CD4-positive, CD25-positive, alpha-beta regulatory T cell (primary cell): ENCODE measurements at regions not wholly inside any gene's neighbourhood (a gene's known extent, or its start where the extent isn't known, plus 50 kb on each side); places are given as distances from the start of the nearest gene placed in this dataset.

ENCODE experiments used
- ATAC-seq, 2 donors: fragments of 150-1000 bp; cut with Tn5 transposase; one replicate each; pipeline ENCODE4 v1.10.0; 2021; ENCODE audit warnings: low read depth in 2 of 2, moderate number of reproducible peaks in 2 of 2, moderate library complexity in 1 of 2
- DNase-seq, 3 donors: peaks; one replicate each; pipeline versions ENCODE4 v3.0.0 to v3.0.0-alpha.2; 2012 to 2022; ENCODE audit warnings: mixed read lengths in 1 of 3
- H3K27ac ChIP-seq: one replicate; pipeline ENCODE4 v1.7.0; 2013; ENCODE audit warnings: mild to moderate bottlenecking, low read length; ENCODE audit not compliant: insufficient read depth, poor library complexity, severe bottlenecking
- H3K27me3 ChIP-seq: one replicate; pipeline ENCODE4 v1.7.0; 2013; ENCODE audit warnings: low read length; ENCODE audit not compliant: control insufficient read depth, insufficient read depth
- H3K36me3 ChIP-seq: one replicate; pipeline ENCODE4 v1.7.0; 2013; ENCODE audit warnings: mild to moderate bottlenecking, low read length, moderate library complexity; ENCODE audit not compliant: control insufficient read depth, insufficient read depth
- H3K4me1 ChIP-seq: 2 replicates; pipeline ENCODE4 v1.7.0; 2013; ENCODE audit warnings: mild to moderate bottlenecking, low read length; ENCODE audit not compliant: insufficient read depth, control insufficient read depth, poor library complexity, severe bottlenecking
- H3K4me3 ChIP-seq: one replicate; pipeline ENCODE4 v1.7.0; 2013; ENCODE audit warnings: low read depth, mild to moderate bottlenecking, low read length, moderate library complexity
- H3K9me3 ChIP-seq, 2 experiments: 1 replicate in 1 of 2; 2 replicates in 1 of 2; pipeline ENCODE4 v1.7.0; 2013; ENCODE audit warnings: low read length in 2 of 2, mild to moderate bottlenecking in 1 of 2, moderate library complexity in 1 of 2; ENCODE audit not compliant: control insufficient read depth in 2 of 2
- H3K27ac Mint-ChIP-seq, 3 donors: one replicate each; pipeline ENCODE4 v1.8.0; 2020 to 2022; ENCODE audit warnings: mild to moderate bottlenecking in 3 of 3, mixed read lengths in 3 of 3, moderate library complexity in 2 of 3
- H3K27me3 Mint-ChIP-seq: one replicate; pipeline ENCODE4 v1.8.0; 2022; ENCODE audit warnings: mild to moderate bottlenecking, mixed read lengths
- H3K36me3 Mint-ChIP-seq: one replicate; pipeline ENCODE4 v1.8.0; 2020; ENCODE audit warnings: mixed read lengths
- H3K4me1 Mint-ChIP-seq, 4 donors: one replicate each; pipeline ENCODE4 v1.8.0; 2020 to 2022; ENCODE audit warnings: mixed read lengths in 4 of 4, mild to moderate bottlenecking in 1 of 4
- H3K4me3 Mint-ChIP-seq, 4 donors: one replicate each; pipeline ENCODE4 v1.8.0; 2020 to 2022; ENCODE audit warnings: mild to moderate bottlenecking in 4 of 4, mixed read lengths in 4 of 4, moderate library complexity in 3 of 4
- H3K9me3 Mint-ChIP-seq, 7 donors: one replicate each; pipeline ENCODE4 v1.8.0; 2020 to 2022; ENCODE audit warnings: mixed read lengths in 7 of 7, mild to moderate bottlenecking in 3 of 7, moderate library complexity in 2 of 7

GRCh38 chr2:39875914-39876267 lies 96.8 kb upstream of the THUMPD2 start:
- Mint-ChIP-seq H3K4me1 (no peaks in the 10 kb centered on the region), H3K36me3 (no peaks in the 10 kb centered on the region), H3K4me3 (no peak overlapping the region), H3K27me3 (no peaks in the 10 kb centered on the region), H3K27ac (no peak overlapping the region), H3K9me3 (peaks cover 0 to 5% (median 2%) of the 10 kb centered on the region in 7 donors)
- Histone ChIP-seq H3K4me3 (no peak overlapping the region), H3K27ac (no peak overlapping the region), H3K27me3 (no peaks in the 10 kb centered on the region), H3K4me1 (no peaks in the 10 kb centered on the region), H3K9me3 (no peaks in the 10 kb centered on the region), H3K36me3 (no peaks in the 10 kb centered on the region)
- DNase-seq (no peak), ATAC-seq (no peak)

GRCh38 chr2:39875182-39875913 lies 96.3 kb upstream of the THUMPD2 start:
- H3K4me1 ChIP-seq: no peaks in the 10 kb centered on the region
- H3K36me3 ChIP-seq: no peaks in the 10 kb centered on the region
- Mint-ChIP-seq H3K27ac (no peak overlapping the region), H3K4me1 (no peaks in the 10 kb centered on the region), H3K9me3 (peaks cover 0 to 5% (median 0%) of the 10 kb centered on the region in 7 donors), H3K36me3 (no peaks in the 10 kb centered on the region), H3K4me3 (no peak overlapping the region), H3K27me3 (no peaks in the 10 kb centered on the region)
- DNase-seq: no peak
- no peaks in the 10 kb centered on the region for H3K27me3 ChIP-seq
- no peak overlapping the region for H3K27ac ChIP-seq
- H3K9me3 ChIP-seq: no peaks in the 10 kb centered on the region
- no peak overlapping the region for H3K4me3 ChIP-seq
- no peak for ATAC-seq

GRCh38 chr2:39874236-39874635 lies 95.2 kb upstream of the THUMPD2 start:
- no peaks in the 10 kb centered on the region for H3K36me3 ChIP-seq
- no peak overlapping the region for H3K27ac ChIP-seq
- Mint-ChIP-seq H3K27me3 (no peaks in the 10 kb centered on the region), H3K27ac (no peak overlapping the region), H3K4me1 (no peaks in the 10 kb centered on the region), H3K9me3 (peaks cover 0 to 5% (median 0%) of the 10 kb centered on the region in 7 donors), H3K4me3 (no peak overlapping the region), H3K36me3 (no peaks in the 10 kb centered on the region)
- H3K9me3 ChIP-seq: no peaks in the 10 kb centered on the region
- no peak for DNase-seq
- no peaks in the 10 kb centered on the region for H3K27me3 ChIP-seq
- no peak for ATAC-seq
- H3K4me1 ChIP-seq: no peaks in the 10 kb centered on the region
- no peak overlapping the region for H3K4me3 ChIP-seq

- H3K4me1 Mint-ChIP-seq: no peaks in the 10 kb centered on the region
Observed at GRCh38 chr2:39873586-39873985, 94.5 kb upstream of the THUMPD2 start.

GRCh38 chr2:39872748-39873147 lies 93.7 kb upstream of the THUMPD2 start:
- no peak overlapping the region for H3K4me3 ChIP-seq
- ATAC-seq: no peak
- Mint-ChIP-seq H3K4me1 (no peaks in the 10 kb centered on the region), H3K27ac (no peak overlapping the region), H3K36me3 (no peaks in the 10 kb centered on the region), H3K27me3 (no peaks in the 10 kb centered on the region), H3K4me3 (no peak overlapping the region), H3K9me3 (peaks cover 0 to 2% (median 0%) of the 10 kb centered on the region in 7 donors)
- no peaks in the 10 kb centered on the region for H3K36me3 ChIP-seq
- no peaks in the 10 kb centered on the region for H3K27me3 ChIP-seq
- no peak for DNase-seq
- H3K27ac ChIP-seq: no peak overlapping the region
- H3K4me1 ChIP-seq: no peaks in the 10 kb centered on the region
- no peaks in the 10 kb centered on the region for H3K9me3 ChIP-seq

More at GRCh38 chr2:39873586-39873985, 94.5 kb upstream of the THUMPD2 start:
- peaks cover 0 to 2% (median 0%) of the 10 kb centered on the region in 7 donors for H3K9me3 Mint-ChIP-seq
- H3K27ac ChIP-seq: no peak overlapping the region
- ATAC-seq (no peak), DNase-seq (no peak)
- H3K36me3 ChIP-seq: no peaks in the 10 kb centered on the region
- H3K27me3 ChIP-seq: no peaks in the 10 kb centered on the region
- H3K27me3 Mint-ChIP-seq: no peaks in the 10 kb centered on the region
- no peaks in the 10 kb centered on the region for H3K4me1 ChIP-seq
- H3K36me3 Mint-ChIP-seq: no peaks in the 10 kb centered on the region
- H3K27ac Mint-ChIP-seq: no peak overlapping the region
- H3K4me3 ChIP-seq: no peak overlapping the region
- H3K9me3 ChIP-seq: no peaks in the 10 kb centered on the region
- no peak overlapping the region for H3K4me3 Mint-ChIP-seq

- Histone ChIP-seq H3K4me1 (no peaks in the 10 kb centered on the region), H3K9me3 (no peaks in the 10 kb centered on the region), H3K4me3 (no peak overlapping the region), H3K27ac (no peak overlapping the region), H3K36me3 (no peaks in the 10 kb centered on the region), H3K27me3 (no peaks in the 10 kb centered on the region)
- no peak for DNase-seq
- no peaks in the 10 kb centered on the region for H3K36me3 Mint-ChIP-seq
- H3K9me3 Mint-ChIP-seq: peaks cover 0 to 2% (median 0%) of the 10 kb centered on the region in 7 donors
- no peak overlapping the region for H3K4me3 Mint-ChIP-seq
- H3K27me3 Mint-ChIP-seq: no peaks in the 10 kb centered on the region
- H3K27ac Mint-ChIP-seq: no peak overlapping the region
- no peaks in the 10 kb centered on the region for H3K4me1 Mint-ChIP-seq
- ATAC-seq: no peak
Observed at GRCh38 chr2:39871291-39871761, 92.3 kb upstream of the THUMPD2 start.

GRCh38 chr2:39870871-39871270 lies 91.8 kb upstream of the THUMPD2 start:
- no peaks in the 10 kb centered on the region for H3K4me1 ChIP-seq
- H3K4me3 ChIP-seq: no peak overlapping the region
- no peaks in the 10 kb centered on the region for H3K36me3 ChIP-seq
- no peak for DNase-seq
- Mint-ChIP-seq H3K36me3 (no peaks in the 10 kb centered on the region), H3K4me3 (no peak overlapping the region), H3K27me3 (no peaks in the 10 kb centered on the region), H3K4me1 (no peaks in the 10 kb centered on the region), H3K27ac (no peak overlapping the region), H3K9me3 (peaks cover 0 to 2% (median 0%) of the 10 kb centered on the region in 7 donors)
- no peaks in the 10 kb centered on the region for H3K9me3 ChIP-seq
- H3K27ac ChIP-seq: no peak overlapping the region
- ATAC-seq: no peak
- H3K27me3 ChIP-seq: no peaks in the 10 kb centered on the region

- H3K9me3 ChIP-seq: no peaks in the 10 kb centered on the region
- H3K27me3 Mint-ChIP-seq: no peaks in the 10 kb centered on the region
- no peaks in the 10 kb centered on the region for H3K27me3 ChIP-seq
- no peak overlapping the region for H3K4me3 ChIP-seq
- no peaks in the 10 kb centered on the region for H3K36me3 ChIP-seq
- H3K4me3 Mint-ChIP-seq: no peak overlapping the region
- H3K9me3 Mint-ChIP-seq: peaks cover 0 to 5% (median 2%) of the 10 kb centered on the region in 7 donors
- DNase-seq (no peak), ATAC-seq (no peak)
- no peak overlapping the region for H3K27ac ChIP-seq
- H3K4me1 Mint-ChIP-seq: no peaks in the 10 kb centered on the region
- H3K4me1 ChIP-seq: no peaks in the 10 kb centered on the region
- no peak overlapping the region for H3K27ac Mint-ChIP-seq
- H3K36me3 Mint-ChIP-seq: no peaks in the 10 kb centered on the region
Observed at GRCh38 chr2:39867268-39867667, 88.2 kb upstream of the THUMPD2 start.
